Heart left ventricle (tissue), 16 donors: ENCODE measurements at regions not wholly inside any gene's neighbourhood (a gene's known extent, or its start where the extent isn't known, plus 50 kb on each side); places are given as distances from the start of the nearest gene placed in this dataset.

Source experiments
- ATAC-seq, 4 donors: fragments of 200-7000 bp; cut with Tn5 transposase; one replicate each; pipeline ENCODE4 v1.9.1; 2020 to 2022; ENCODE audit warnings: moderate library complexity in 4 of 4, mild to moderate bottlenecking in 3 of 4, moderate number of reproducible peaks in 1 of 4
- DNase-seq, 5 donors: peaks; one replicate each; pipeline ENCODE4 v3.0.0-alpha.2; 2020
- H3K27ac ChIP-seq, 12 donors: fragments of 200-600 bp; sonication (generic) in 4 of 12; one replicate each; pipeline versions ENCODE4 v1.5.0 to v1.8.0; 2016 to 2022; ENCODE audit warnings: mild to moderate bottlenecking in 2 of 12
- H3K27me3 ChIP-seq, 9 donors: fragments of 200-600 bp; sonication (generic) in 2 of 9; one replicate each; pipeline versions ENCODE4 v1.5.1 to v1.8.0; 2016 to 2022; ENCODE audit warnings: mild to moderate bottlenecking in 3 of 9
- H3K36me3 ChIP-seq, 9 donors: fragments of 200-600 bp; sonication (generic) in 2 of 9; one replicate each; pipeline versions ENCODE4 v1.5.0 to v1.8.0; 2018 to 2022; ENCODE audit warnings: mild to moderate bottlenecking in 2 of 9
- H3K4me1 ChIP-seq, 12 donors: fragments of 200-600 bp; sonication (generic) in 4 of 12; one replicate each; pipeline versions ENCODE4 v1.5.0 to v1.8.0; 2016 to 2022; ENCODE audit warnings: mild to moderate bottlenecking in 3 of 12
- H3K4me3 ChIP-seq, 12 donors: fragments of 200-600 bp; sonication (generic) in 4 of 12; one replicate each; pipeline versions ENCODE4 v1.5.0 to v1.8.0; 2017 to 2022; ENCODE audit warnings: mild to moderate bottlenecking in 9 of 12, moderate library complexity in 4 of 12
- H3K9me3 ChIP-seq, 12 donors: fragments of 200-600 bp; sonication (generic) in 4 of 12; one replicate each; pipeline versions ENCODE4 v1.5.0 to v1.8.0; 2016 to 2022; ENCODE audit warnings: mild to moderate bottlenecking in 1 of 12
- CTCF ChIP-seq, 12 donors: fragments of 200-600 bp; sonication (generic) in 4 of 12; IDR thresholded peaks; one replicate each; pipeline versions ENCODE4 v1.5.0 to v1.8.0; 2018 to 2022; ENCODE audit warnings: antibody characterized with exemption in 12 of 12, mild to moderate bottlenecking in 5 of 12
- POLR2A ChIP-seq, 2 donors: fragments of 450-650 bp; IDR thresholded peaks; one replicate each; pipeline ENCODE4 v1.6.1; 2017; ENCODE audit warnings: antibody characterized with exemption in 2 of 2, mild to moderate bottlenecking in 2 of 2, moderate library complexity in 2 of 2
- WGBS, 4 donors: extraction: QIAGEN DNeasy Blood & Tissue Kit in 2 of 4; methylation state at CpG; one replicate each; pipeline versions ENCODE4 v1.1.5 to v1.1.7; 2013 to 2018; 5-methylcytosine and 5-hydroxymethylcytosine counted together
- intact Hi-C, 10 donors: fragments of 100-400 bp; cut with DNase I; formaldehyde crosslinking; loops; one replicate each; pipeline versions ENCODE4 v1.11.1 to v1.14.2; 2022
- donor health status: ischemic (EF 13 %, LVEDD 7.1; RV severe dilation, severe dysfunction).
- donor health status: healthy with polysubstance abuse.
- donor health status: DM: no; HTN: yes; CAD: no.
- donor health status: DM: no; HTN: no; CAD: no.
- donor health status: ischemic (EF 25% LVEDD 6.9; RV normal size, moderate dysfunction).
- donor health status: ischemic (EF 25% LVEDD 5.7; RV mildly dilated, moderate dysfunction).
- donor health status: healthy.
- donor health status: DM: yes; HTN: yes; CAD: no.
- donor health status: ischemic (EF 35%, LVEDD 5.7; RV mildly dilated, moderate dysfunction).
- donor health status: nonischemic (EF 11% LVEDD 7.7; RV severe dilation, severe dysfunction).
- donor health status: DM: yes; HTN: yes; CAD: no.
- donor health status: PGD.
- donor health status: ischemic (EF 29% LVEDD 5.4; RV normal size, mild dysfunction).
- donor health status: nonischemic (EF 23%, LVEDD 6.1; RV moderate dilation, normal function).

DNA sequence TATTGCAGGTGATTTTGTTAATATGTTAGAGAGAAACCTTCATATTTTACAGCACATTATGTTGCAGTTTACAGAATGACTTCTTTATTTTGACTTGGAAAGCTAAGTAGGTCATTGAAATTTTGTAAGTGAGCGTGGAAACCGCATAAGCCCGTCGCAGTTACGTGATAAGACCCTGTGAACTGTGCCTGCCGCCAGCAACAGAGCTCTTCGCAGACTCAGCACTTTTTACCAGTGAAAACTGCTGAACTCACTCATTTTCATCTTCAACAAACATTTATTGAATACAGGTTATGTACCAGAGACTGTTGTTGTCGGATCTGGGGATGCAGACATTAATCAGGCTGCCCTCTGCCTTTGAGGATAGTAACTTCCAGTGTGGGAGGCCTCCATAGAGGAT is 355.7 kb downstream of the HS3ST1 start:
- intact Hi-C loops: no loop called here
- WGBS, 4 donors: 59 to 75% (median 71%) methylated on average over 8 of the region's 8 CpGs
- DNase-seq (no peak), ATAC-seq (peak in 2 of 4 donors; percentile 10 to 61)
- no peak overlapping the region for H3K4me3 ChIP-seq
- peak overlapping the region in 1 of 12 donors; percentile 34 for H3K27ac ChIP-seq
- peaks cover 0 to 7% (median 0%) of the 10 kb centered on the region in 12 donors for H3K4me1 ChIP-seq
- no peaks in the 10 kb centered on the region for H3K9me3 ChIP-seq
- H3K36me3 ChIP-seq: no peaks in the 10 kb centered on the region
- peaks cover 0 to 5% (median 0%) of the 10 kb centered on the region in 9 donors for H3K27me3 ChIP-seq
- TF ChIP-seq CTCF (IDR thresholded peaks at IDR 0.05) (no peak), POLR2A (IDR thresholded peaks at IDR 0.05) (no peak)

GRCh38 chr4:11072463-11072862 is 356.2 kb downstream of the HS3ST1 start:
- no peak for TF ChIP-seq POLR2A (IDR thresholded peaks at IDR 0.05)
- no peak for TF ChIP-seq CTCF (IDR thresholded peaks at IDR 0.05)
- WGBS, 4 donors: 92 to 95% (median 94%) methylated on average over 5 of the region's 5 CpGs
- peaks cover 0 to 7% (median 0%) of the 10 kb centered on the region in 9 donors for H3K27me3 ChIP-seq
- H3K4me1 ChIP-seq: peaks cover 0 to 7% (median 0%) of the 10 kb centered on the region in 12 donors
- H3K9me3 ChIP-seq: no peaks in the 10 kb centered on the region
- ATAC-seq (no peak), DNase-seq (no peak)
- no peak overlapping the region for H3K4me3 ChIP-seq
- H3K27ac ChIP-seq: no peak overlapping the region
- no peaks in the 10 kb centered on the region for H3K36me3 ChIP-seq
- intact Hi-C loops: no loop called here

DNA sequence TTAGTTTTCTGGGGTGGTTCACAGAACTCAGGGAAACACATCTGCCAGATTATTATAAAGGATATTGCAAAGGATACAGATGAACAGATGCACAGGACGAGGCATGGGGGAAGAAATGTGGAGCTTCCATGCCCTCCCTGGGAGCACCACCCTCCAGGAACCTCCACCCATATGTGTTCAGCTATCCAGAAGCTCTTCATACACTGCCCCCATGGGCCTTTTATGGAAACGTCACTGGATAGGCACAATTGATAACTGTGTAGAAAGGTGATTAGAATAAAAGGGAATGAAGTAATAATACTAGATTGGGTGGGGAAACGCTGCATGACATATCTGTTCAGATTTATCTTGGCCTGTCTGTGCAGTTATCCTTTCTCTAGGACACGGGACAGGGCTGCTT is 357.9 kb downstream of the HS3ST1 start:
- intact Hi-C loops: no loop called here
- WGBS, 4 donors: 36 to 47% (median 42%) methylated on average over 4 of the region's 4 CpGs
- ATAC-seq: no peak

GRCh38 chr4:11069581-11070211 is 359.0 kb downstream of the HS3ST1 start:
- Histone ChIP-seq H3K27me3 (peaks cover 0 to 11% (median 0%) of the 10 kb centered on the region in 9 donors), H3K36me3 (no peaks in the 10 kb centered on the region), H3K27ac (no peak overlapping the region), H3K9me3 (no peaks in the 10 kb centered on the region), H3K4me1 (peaks cover 0 to 7% (median 0%) of the 10 kb centered on the region in 12 donors), H3K4me3 (no peak overlapping the region)
- intact Hi-C loops: no loop called here
- no peak for ATAC-seq
- DNase-seq: no peak
- TF ChIP-seq CTCF (IDR thresholded peaks at IDR 0.05) (no peak), POLR2A (IDR thresholded peaks at IDR 0.05) (no peak)
- 51 to 66% (median 56%) methylated on average over 2 of the region's 2 CpGs for WGBS, 4 donors

More for the DNA sequence above, 357.9 kb downstream of the HS3ST1 start:
- Histone ChIP-seq H3K4me1 (peaks cover 0 to 7% (median 0%) of the 10 kb centered on the region in 12 donors), H3K9me3 (no peaks in the 10 kb centered on the region), H3K36me3 (no peaks in the 10 kb centered on the region), H3K4me3 (no peak overlapping the region), H3K27ac (no peak overlapping the region), H3K27me3 (peaks cover 0 to 11% (median 0%) of the 10 kb centered on the region in 9 donors)
- no peak for TF ChIP-seq POLR2A (IDR thresholded peaks at IDR 0.05)
- no peak for TF ChIP-seq CTCF (IDR thresholded peaks at IDR 0.05)
- DNase-seq: no peak
